ENCODE measurements at regions not wholly inside any gene's neighbourhood (a gene's known extent, or its start where the extent isn't known, plus 50 kb on each side); places are given as distances from the start of the nearest gene placed in this dataset.

GRCh38 chrX:98407584-98407983 lies 1523.9 kb downstream of the RPA4 start:
- in situ Hi-C loops (cut with MboI; ENCODE audit: low pct_unique_long_range_greater_than_20kb, low sequenced_read_pairs, unreplicated experiment) = no loop called here
- DNase-seq (ENCODE audit: low spot score) = no peak
- TF ChIP-seq, protein P1, sequence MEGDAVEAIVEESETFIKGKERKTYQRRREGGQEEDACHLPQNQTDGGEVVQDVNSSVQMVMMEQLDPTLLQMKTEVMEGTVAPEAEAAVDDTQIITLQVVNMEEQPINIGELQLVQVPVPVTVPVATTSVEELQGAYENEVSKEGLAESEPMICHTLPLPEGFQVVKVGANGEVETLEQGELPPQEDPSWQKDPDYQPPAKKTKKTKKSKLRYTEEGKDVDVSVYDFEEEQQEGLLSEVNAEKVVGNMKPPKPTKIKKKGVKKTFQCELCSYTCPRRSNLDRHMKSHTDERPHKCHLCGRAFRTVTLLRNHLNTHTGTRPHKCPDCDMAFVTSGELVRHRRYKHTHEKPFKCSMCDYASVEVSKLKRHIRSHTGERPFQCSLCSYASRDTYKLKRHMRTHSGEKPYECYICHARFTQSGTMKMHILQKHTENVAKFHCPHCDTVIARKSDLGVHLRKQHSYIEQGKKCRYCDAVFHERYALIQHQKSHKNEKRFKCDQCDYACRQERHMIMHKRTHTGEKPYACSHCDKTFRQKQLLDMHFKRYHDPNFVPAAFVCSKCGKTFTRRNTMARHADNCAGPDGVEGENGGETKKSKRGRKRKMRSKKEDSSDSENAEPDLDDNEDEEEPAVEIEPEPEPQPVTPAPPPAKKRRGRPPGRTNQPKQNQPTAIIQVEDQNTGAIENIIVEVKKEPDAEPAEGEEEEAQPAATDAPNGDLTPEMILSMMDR (IDR thresholded peaks at IDR 0.05; ENCODE audit: extremely low read depth, insufficient read depth, missing control alignments) = no peak

- in situ Hi-C loops (cut with MboI; ENCODE audit: low pct_unique_long_range_greater_than_20kb, low sequenced_read_pairs, unreplicated experiment) = no loop called here
- TF ChIP-seq, protein P1 (IDR thresholded peaks at IDR 0.05; ENCODE audit: extremely low read depth, insufficient read depth, missing control alignments) = no peak
- DNase-seq (ENCODE audit: low spot score) = no peak
These were observed 1526.2 kb downstream of the RPA4 start for GRCh38 chrX:98409867-98410266.

- DNase-seq (ENCODE audit: low spot score) = no peak
- TF ChIP-seq, protein P1 (IDR thresholded peaks at IDR 0.05; ENCODE audit: extremely low read depth, insufficient read depth, missing control alignments) = no peak
- in situ Hi-C loops (cut with MboI; ENCODE audit: low pct_unique_long_range_greater_than_20kb, low sequenced_read_pairs, unreplicated experiment) = no loop called here
These were observed 1528.3 kb downstream of the RPA4 start for GRCh38 chrX:98412058-98412457.

GRCh38 chrX:98422536-98422935 lies 1538.8 kb downstream of the RPA4 start:
- in situ Hi-C loops (cut with MboI; ENCODE audit: low pct_unique_long_range_greater_than_20kb, low sequenced_read_pairs, unreplicated experiment) = no loop called here
- TF ChIP-seq, protein P1 (IDR thresholded peaks at IDR 0.05; ENCODE audit: extremely low read depth, insufficient read depth, missing control alignments) = no peak
- DNase-seq (ENCODE audit: low spot score) = no peak

GRCh38 chrX:98432413-98432812 lies 1548.7 kb downstream of the RPA4 start:
- in situ Hi-C loops (cut with MboI; ENCODE audit: low pct_unique_long_range_greater_than_20kb, low sequenced_read_pairs, unreplicated experiment) = no loop called here
- TF ChIP-seq, protein P1 (IDR thresholded peaks at IDR 0.05; ENCODE audit: extremely low read depth, insufficient read depth, missing control alignments) = no peak
- no peak for DNase-seq (ENCODE audit: low spot score)

GRCh38 chrX:98448524-98448923 lies 1564.8 kb downstream of the RPA4 start:
- DNase-seq (ENCODE audit: low spot score) = no peak
- TF ChIP-seq, protein P1 (IDR thresholded peaks at IDR 0.05; ENCODE audit: extremely low read depth, insufficient read depth, missing control alignments) = no peak
- in situ Hi-C loops (cut with MboI; ENCODE audit: low pct_unique_long_range_greater_than_20kb, low sequenced_read_pairs, unreplicated experiment) = no loop called here

GRCh38 chrX:98452456-98452855 lies 1568.7 kb downstream of the RPA4 start:
- no peak for DNase-seq (ENCODE audit: low spot score)
- TF ChIP-seq, protein P1 (IDR thresholded peaks at IDR 0.05; ENCODE audit: extremely low read depth, insufficient read depth, missing control alignments) = no peak
- in situ Hi-C loops (cut with MboI; ENCODE audit: low pct_unique_long_range_greater_than_20kb, low sequenced_read_pairs, unreplicated experiment) = no loop called here
